IMR-90 (cell line): ENCODE measurements at regions not wholly inside any gene's neighbourhood (a gene's known extent, or its start where the extent isn't known, plus 50 kb on each side); places are given as distances from the start of the nearest gene placed in this dataset.

Experiments used
- ATAC-seq: fragments of 200-7000 bp; cut with Tn5 transposase; 2 replicates; pipeline ENCODE4 v1.9.1; 2020; ENCODE audit warnings: low read depth, mild to moderate bottlenecking, moderate library complexity
- BruUV-seq: library from RNA; stranded (reverse); fragments of 400-500 nt; replicated peaks from 2 replicates; lab custom pipeline; 2021; lab: Mats Ljungman, UMichigan
- CTCF ChIA-PET: fragments of 300-600 bp; formaldehyde crosslinking; extraction: SDS; loops from one replicate; lab custom pipeline; 2021; ENCODE audit warnings: antibody characterized with exemption; lab: Yijun Ruan, JAX
- POLR2A ChIA-PET: fragments of 300-600 bp; sonication (Branson Sonifier 250); formaldehyde crosslinking; loops from one replicate; lab custom pipeline; 2022; ENCODE audit warnings: antibody characterized with exemption; ENCODE audit not compliant: unreplicated experiment; lab: Charles Lee
- DNase-seq: peaks from one replicate; pipeline ENCODE4 v3.0.0; 2013
- H2AFZ ChIP-seq: replicated peaks from 2 replicates; pipeline ENCODE3; 2013; ENCODE audit warnings: low read length, mild to moderate bottlenecking; ENCODE audit not compliant: poor library complexity
- H2AK5ac ChIP-seq: 2 replicates; pipeline ENCODE4 v1.6.1; 2013; ENCODE audit warnings: low read depth, low read length, inconsistent platforms
- H2AK9ac ChIP-seq: replicated peaks from 2 replicates; pipeline ENCODE3; 2013; ENCODE audit warnings: mild to moderate bottlenecking, low read depth, low read length, moderate library complexity; ENCODE audit not compliant: poor library complexity
- H2BK120ac ChIP-seq: 2 replicates; pipeline ENCODE4 v1.6.1; 2013; ENCODE audit warnings: low read depth, low read length, inconsistent platforms
- H2BK15ac ChIP-seq: 3 replicates; pipeline ENCODE4 v1.6.1; 2013; ENCODE audit warnings: low read depth, low read length, inconsistent platforms
- H2BK20ac ChIP-seq: 2 replicates; pipeline ENCODE4 v1.6.1; 2013; ENCODE audit warnings: low read depth, mild to moderate bottlenecking, inconsistent platforms, low read length, moderate library complexity
- H2BK5ac ChIP-seq: 2 replicates; pipeline ENCODE4 v1.6.1; 2013; ENCODE audit warnings: mild to moderate bottlenecking, low read depth, low read length, inconsistent platforms; ENCODE audit not compliant: poor library complexity, severe bottlenecking
- H3K14ac ChIP-seq: replicated peaks from 2 replicates; pipeline ENCODE4 v1.6.1; 2013; ENCODE audit warnings: low read depth, low read length, inconsistent platforms
- H3K18ac ChIP-seq: 2 replicates; pipeline ENCODE4 v1.6.1; 2013; ENCODE audit warnings: low read depth, low read length, control low read depth
- H3K23ac ChIP-seq: 2 replicates; pipeline ENCODE4 v1.6.1; 2013; ENCODE audit warnings: low read depth, low read length, inconsistent platforms
- H3K27ac ChIP-seq: 2 replicates; pipeline ENCODE4 v1.5.1; 2013; ENCODE audit warnings: mild to moderate bottlenecking, control low read depth, low read length; ENCODE audit not compliant: insufficient read depth
- H3K27me3 ChIP-seq: 2 replicates; pipeline ENCODE4 v1.6.1; 2013; ENCODE audit warnings: low read length; ENCODE audit not compliant: control insufficient read depth, insufficient read depth
- H3K36me3 ChIP-seq: 2 replicates; pipeline ENCODE4 v1.6.1; 2013; ENCODE audit warnings: low read length, mixed read lengths; ENCODE audit not compliant: control insufficient read depth, insufficient read depth
- H3K4ac ChIP-seq: 2 replicates; pipeline ENCODE4 v1.6.1; 2013; ENCODE audit warnings: low read depth, low read length, inconsistent platforms
- H3K4me1 ChIP-seq: 2 replicates; pipeline ENCODE4 v1.6.1; 2013; ENCODE audit warnings: low read length, mixed read lengths; ENCODE audit not compliant: control insufficient read depth, insufficient read depth
- H3K4me2 ChIP-seq: 2 replicates; pipeline ENCODE4 v1.6.1; 2013; ENCODE audit warnings: low read depth, mild to moderate bottlenecking, control low read depth, low read length, moderate library complexity
- H3K4me3 ChIP-seq: 2 replicates; pipeline ENCODE4 v1.5.1; 2013; ENCODE audit warnings: low read depth, mild to moderate bottlenecking, control low read depth, low read length, moderate library complexity; ENCODE audit not compliant: insufficient read depth
- H3K56ac ChIP-seq: 2 replicates; pipeline ENCODE4 v1.6.1; 2013; ENCODE audit warnings: low read length, inconsistent platforms; ENCODE audit not compliant: insufficient read depth; ENCODE audit errors: extremely low read depth
- H3K79me1 ChIP-seq, 2 experiments: 2 replicates each; pipeline ENCODE4 v1.6.1; 2013; ENCODE audit warnings: low read length in 2 of 2, inconsistent platforms in 1 of 2, low read depth in 1 of 2
- H3K9ac ChIP-seq: 2 replicates; pipeline ENCODE4 v1.6.1; 2013; ENCODE audit warnings: low read depth, low read length, control low read depth
- H3K9me1 ChIP-seq: 2 replicates; pipeline ENCODE4 v1.6.1; 2013; ENCODE audit warnings: low read length, inconsistent platforms; ENCODE audit not compliant: insufficient read depth
- H3K9me3 ChIP-seq: 2 replicates; pipeline ENCODE4 v1.6.1; 2013; ENCODE audit warnings: low read length; ENCODE audit not compliant: control insufficient read depth, insufficient read depth
- H4K20me1 ChIP-seq: 2 replicates; pipeline ENCODE4 v1.6.1; 2013; ENCODE audit warnings: low read length, inconsistent platforms; ENCODE audit not compliant: insufficient read depth
- H4K5ac ChIP-seq: 2 replicates; pipeline ENCODE4 v1.6.1; 2013; ENCODE audit warnings: mild to moderate bottlenecking, low read depth, low read length, control low read depth
- H4K8ac ChIP-seq, 2 experiments: 2 replicates each; pipeline ENCODE4 v1.6.1; 2013; ENCODE audit warnings: low read depth in 2 of 2, low read length in 2 of 2, control low read depth in 1 of 2, inconsistent platforms in 1 of 2
- H4K91ac ChIP-seq: 2 replicates; pipeline ENCODE4 v1.6.1; 2013; ENCODE audit warnings: low read depth, low read length, inconsistent platforms; ENCODE audit not compliant: insufficient read depth
- BHLHE40 ChIP-seq: fragments of 150-350 bp; IDR thresholded peaks from 2 replicates; pipeline ENCODE4 v1.6.1; 2016; ENCODE audit warnings: mild to moderate bottlenecking, low read depth, low read length
- CEBPB ChIP-seq: IDR thresholded peaks from 2 replicates; pipeline ENCODE4 v1.6.1; 2012; ENCODE audit warnings: low read depth, low read length, improper control_type of control experiment
- CHD1 ChIP-seq: IDR thresholded peaks from 2 replicates; pipeline ENCODE4 v1.6.1; 2012; ENCODE audit warnings: low read depth, low read length, improper control_type of control experiment
- FOS ChIP-seq: fragments of 150-350 bp; IDR thresholded peaks from 2 replicates; pipeline ENCODE4 v1.6.1; 2016; ENCODE audit warnings: low read depth, low read length
- MAFK ChIP-seq: IDR thresholded peaks from 2 replicates; pipeline ENCODE4 v1.6.1; 2012; ENCODE audit warnings: low read depth, low read length, improper control_type of control experiment
- MAZ ChIP-seq: IDR thresholded peaks from 2 replicates; pipeline ENCODE4 v1.6.1; 2012; ENCODE audit warnings: low read depth, mild to moderate bottlenecking, low read length, improper control_type of control experiment, moderate library complexity, borderline replicate concordance
- MXI1 ChIP-seq: IDR thresholded peaks from 2 replicates; pipeline ENCODE4 v1.6.1; 2012; ENCODE audit warnings: low read depth, mild to moderate bottlenecking, low read length, moderate library complexity, borderline replicate concordance
- NFE2L2 ChIP-seq: fragments of 150-350 bp; IDR thresholded peaks from 2 replicates; pipeline ENCODE4 v1.6.1; 2016; ENCODE audit warnings: low read depth, mild to moderate bottlenecking, low read length
- POLR2A ChIP-seq: IDR thresholded peaks from 2 replicates; pipeline ENCODE4 v1.6.1; 2012; ENCODE audit warnings: mild to moderate bottlenecking, low read depth, low read length
- RAD21 ChIP-seq: IDR thresholded peaks from 2 replicates; pipeline ENCODE4 v1.6.1; 2012; ENCODE audit warnings: low read length, improper control_type of control experiment
- RCOR1 ChIP-seq: IDR thresholded peaks from 2 replicates; pipeline ENCODE4 v1.6.1; 2012; ENCODE audit warnings: mild to moderate bottlenecking, low read length, improper control_type of control experiment; ENCODE audit not compliant: insufficient replicate concordance
- RFX5 ChIP-seq: IDR thresholded peaks from 2 replicates; pipeline ENCODE4 v1.8.0; 2012; ENCODE audit warnings: low read depth, mild to moderate bottlenecking, low read length, moderate library complexity
- SMC3 ChIP-seq: fragments of 150-350 bp; IDR thresholded peaks from 2 replicates; pipeline ENCODE4 v1.6.1; 2016; ENCODE audit warnings: low read depth, mild to moderate bottlenecking, antibody characterized with exemption, low read length, moderate library complexity
- WGBS, 2 experiments: methylation state at CpG; one replicate each; pipeline versions ENCODE4 v1.1.5 to v1.1.7; 2013; ENCODE audit warnings: missing lambda C conversion rate in 2 of 2; ENCODE audit not compliant: insufficient read length in 1 of 2; ENCODE audit errors: extremely low coverage in 2 of 2; 5-methylcytosine and 5-hydroxymethylcytosine counted together
- dilution Hi-C: fragments of 300-500 bp; cut with HindIII; formaldehyde crosslinking; loops from one replicate; pipeline ENCODE4 v1.14.3; 2018; ENCODE audit warnings: low sequenced_read_pairs; ENCODE audit not compliant: unreplicated experiment
- in situ Hi-C: fragments of 300-500 bp; cut with MboI; formaldehyde crosslinking; loops from 3 replicates; pipeline ENCODE4 v1.14.3; 2019; ENCODE audit warnings: low sequenced_read_pairs, inconsistent platforms, mixed read lengths
- intact Hi-C: fragments of 100-400 bp; cut with micrococcal nuclease; formaldehyde crosslinking; loops from 2 replicates; pipeline ENCODE4 v1.10.0; 2022
- TF ChIP-seq, protein P1 (sequence below): fragments of 150-350 bp; IDR thresholded peaks from 2 replicates; pipeline ENCODE4 v1.6.1; 2016; ENCODE audit warnings: low read depth, mild to moderate bottlenecking, low read length, moderate library complexity, borderline replicate concordance
- TF ChIP-seq, protein P2 (sequence below): conservative IDR thresholded peaks from 2 replicates; pipeline ENCODE4 v1.5.1; 2012; ENCODE audit warnings: mild to moderate bottlenecking, low read depth, low read length, improper control_type of control experiment
- TF ChIP-seq, protein P3 (sequence below): fragments of 150-350 bp; IDR thresholded peaks from 2 replicates; pipeline ENCODE4 v1.6.1; 2017; ENCODE audit warnings: mild to moderate bottlenecking, antibody characterized with exemption, low read length, low read depth

DNA sequence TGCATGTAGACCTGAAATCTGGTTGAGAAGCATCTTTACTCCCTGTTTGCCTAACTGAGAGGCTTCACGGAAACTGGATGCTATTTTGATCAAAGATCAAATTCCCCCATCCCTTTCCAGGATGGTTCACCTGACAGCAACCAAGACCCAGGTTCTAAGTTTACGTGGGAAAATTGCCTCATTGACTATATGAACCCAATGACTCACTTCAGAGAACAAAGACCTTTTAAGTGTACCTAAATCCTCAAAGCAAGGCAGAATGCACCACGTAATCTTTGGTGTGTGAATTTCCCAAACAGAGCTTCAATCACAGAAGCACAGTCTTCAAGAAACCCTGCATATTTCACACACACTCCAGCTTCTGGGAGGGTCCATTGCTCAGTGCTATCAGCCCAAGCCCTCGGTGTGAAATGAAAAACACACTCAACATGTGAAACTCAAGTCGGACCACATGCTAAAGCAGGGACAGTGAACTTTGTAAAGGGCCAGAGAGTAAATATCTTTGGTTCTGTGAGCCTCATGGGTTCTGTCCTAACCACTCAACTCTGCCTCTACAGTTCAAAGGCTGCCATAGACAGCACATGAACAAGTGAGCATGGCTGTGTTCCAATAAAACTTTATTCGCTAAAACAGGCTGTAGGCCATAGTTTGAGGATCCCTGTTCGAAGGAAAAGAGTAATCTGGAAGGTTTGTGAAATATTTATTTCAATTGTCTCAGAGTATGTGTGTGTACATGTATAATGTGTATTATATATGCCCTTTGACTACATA lies 275.6 kb upstream of the FOXK1 start:
- no peak for ATAC-seq
- no peaks in the 10 kb centered on the region for H3K79me1 ChIP-seq
- DNase-seq, result no peak
- H2BK5ac ChIP-seq, result no peak overlapping the region
- no peak overlapping the region for H2BK20ac ChIP-seq
- H3K4me1 ChIP-seq, result no peaks in the 10 kb centered on the region
- no peak overlapping the region for H4K5ac ChIP-seq
- H3K9me1 ChIP-seq, result no peaks in the 10 kb centered on the region
- no peak overlapping the region for H2AFZ ChIP-seq
- no peaks in the 10 kb centered on the region for H3K36me3 ChIP-seq
- dilution Hi-C loops (no loop called here), intact Hi-C loops (no loop called here), in situ Hi-C loops (no loop called here)
- ChIA-PET CTCF (no interaction called here), POLR2A (no interaction called here)
- H3K18ac ChIP-seq, result no peak overlapping the region
- no peak overlapping the region for H3K4me3 ChIP-seq
- H4K20me1 ChIP-seq, result no peaks in the 10 kb centered on the region
- H3K14ac ChIP-seq, result no peak overlapping the region
- no peak overlapping the region for H3K4me2 ChIP-seq
- no peak overlapping the region for H2AK5ac ChIP-seq
- no peaks in the 10 kb centered on the region for H3K27me3 ChIP-seq
- no peak overlapping the region for H2BK15ac ChIP-seq
- no peak overlapping the region for H3K4ac ChIP-seq
- H3K9ac ChIP-seq, result no peak overlapping the region
- H3K56ac ChIP-seq, result no peak overlapping the region
- no peak overlapping the region for H4K91ac ChIP-seq
- no peak overlapping the region for H3K27ac ChIP-seq
- H4K8ac ChIP-seq, result no peak overlapping the region
- H3K9me3 ChIP-seq, result peaks cover 10% of the 10 kb centered on the region
- H3K23ac ChIP-seq, result no peak overlapping the region
- H2BK120ac ChIP-seq, result no peak overlapping the region
- no peak overlapping the region for H2AK9ac ChIP-seq
- BruUV-seq, result no TSS peak
- WGBS, 2 experiments, result no CpG with 5 or more reads among the region's 7 CpGs
- TF ChIP-seq, protein P1, sequence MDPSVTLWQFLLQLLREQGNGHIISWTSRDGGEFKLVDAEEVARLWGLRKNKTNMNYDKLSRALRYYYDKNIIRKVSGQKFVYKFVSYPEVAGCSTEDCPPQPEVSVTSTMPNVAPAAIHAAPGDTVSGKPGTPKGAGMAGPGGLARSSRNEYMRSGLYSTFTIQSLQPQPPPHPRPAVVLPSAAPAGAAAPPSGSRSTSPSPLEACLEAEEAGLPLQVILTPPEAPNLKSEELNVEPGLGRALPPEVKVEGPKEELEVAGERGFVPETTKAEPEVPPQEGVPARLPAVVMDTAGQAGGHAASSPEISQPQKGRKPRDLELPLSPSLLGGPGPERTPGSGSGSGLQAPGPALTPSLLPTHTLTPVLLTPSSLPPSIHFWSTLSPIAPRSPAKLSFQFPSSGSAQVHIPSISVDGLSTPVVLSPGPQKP, result no peak
- TF ChIP-seq SMC3 (no peak), MAFK (no peak), NFE2L2 (no peak), BHLHE40 (no peak), CEBPB (no peak), MXI1 (no peak), RFX5 (no peak), POLR2A (no peak), CHD1 (no peak), RAD21 (no peak), FOS (no peak), RCOR1 (no peak), MAZ (no peak)
- TF ChIP-seq, protein P2, sequence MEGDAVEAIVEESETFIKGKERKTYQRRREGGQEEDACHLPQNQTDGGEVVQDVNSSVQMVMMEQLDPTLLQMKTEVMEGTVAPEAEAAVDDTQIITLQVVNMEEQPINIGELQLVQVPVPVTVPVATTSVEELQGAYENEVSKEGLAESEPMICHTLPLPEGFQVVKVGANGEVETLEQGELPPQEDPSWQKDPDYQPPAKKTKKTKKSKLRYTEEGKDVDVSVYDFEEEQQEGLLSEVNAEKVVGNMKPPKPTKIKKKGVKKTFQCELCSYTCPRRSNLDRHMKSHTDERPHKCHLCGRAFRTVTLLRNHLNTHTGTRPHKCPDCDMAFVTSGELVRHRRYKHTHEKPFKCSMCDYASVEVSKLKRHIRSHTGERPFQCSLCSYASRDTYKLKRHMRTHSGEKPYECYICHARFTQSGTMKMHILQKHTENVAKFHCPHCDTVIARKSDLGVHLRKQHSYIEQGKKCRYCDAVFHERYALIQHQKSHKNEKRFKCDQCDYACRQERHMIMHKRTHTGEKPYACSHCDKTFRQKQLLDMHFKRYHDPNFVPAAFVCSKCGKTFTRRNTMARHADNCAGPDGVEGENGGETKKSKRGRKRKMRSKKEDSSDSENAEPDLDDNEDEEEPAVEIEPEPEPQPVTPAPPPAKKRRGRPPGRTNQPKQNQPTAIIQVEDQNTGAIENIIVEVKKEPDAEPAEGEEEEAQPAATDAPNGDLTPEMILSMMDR, result no peak
- TF ChIP-seq, protein P3, sequence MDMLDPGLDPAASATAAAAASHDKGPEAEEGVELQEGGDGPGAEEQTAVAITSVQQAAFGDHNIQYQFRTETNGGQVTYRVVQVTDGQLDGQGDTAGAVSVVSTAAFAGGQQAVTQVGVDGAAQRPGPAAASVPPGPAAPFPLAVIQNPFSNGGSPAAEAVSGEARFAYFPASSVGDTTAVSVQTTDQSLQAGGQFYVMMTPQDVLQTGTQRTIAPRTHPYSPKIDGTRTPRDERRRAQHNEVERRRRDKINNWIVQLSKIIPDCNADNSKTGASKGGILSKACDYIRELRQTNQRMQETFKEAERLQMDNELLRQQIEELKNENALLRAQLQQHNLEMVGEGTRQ, result no peak
